HT-29 (cell line): ENCODE measurements at regions not wholly inside any gene's neighbourhood (a gene's known extent, or its start where the extent isn't known, plus 50 kb on each side); places are given as distances from the start of the nearest gene placed in this dataset.

Experiments used
- DNase-seq: peaks from one replicate; pipeline ENCODE4 v3.0.0-alpha.2; 2015; ENCODE audit warnings: low spot score

GRCh38 chr9:32698706-32699277 is 63.3 kb upstream of the TAF1L start:
- DNase-seq = no peak

GRCh38 chr9:32701321-32702022 is 66.0 kb upstream of the TAF1L start:
- no peak for DNase-seq

- DNase-seq = peak; percentile 12
Measured at GRCh38 chr9:32703635-32704034, 68.2 kb upstream of the TAF1L start.

GRCh38 chr9:32704343-32704742 is 68.9 kb upstream of the TAF1L start:
- DNase-seq = no peak

GRCh38 chr9:32705059-32705458 is 69.6 kb upstream of the TAF1L start:
- no peak for DNase-seq

- no peak for DNase-seq
Measured at GRCh38 chr9:32706004-32706724, 70.7 kb upstream of the TAF1L start.

- DNase-seq = no peak
Measured at GRCh38 chr9:32706725-32707100, 71.2 kb upstream of the TAF1L start.

- DNase-seq = no peak
Measured at GRCh38 chr9:32707326-32707725, 71.9 kb upstream of the TAF1L start.

GRCh38 chr9:32708480-32709150 is 73.1 kb upstream of the TAF1L start:
- DNase-seq = no peak

GRCh38 chr9:32709871-32710270 is 73.5 kb upstream of the TMEM215 start:
- no peak for DNase-seq

- no peak for DNase-seq
Measured at GRCh38 chr9:32716425-32716824, 66.9 kb upstream of the TMEM215 start.

- DNase-seq = no peak
Measured at GRCh38 chr9:32716955-32717543, 66.3 kb upstream of the TMEM215 start.

- no peak for DNase-seq
Measured at GRCh38 chr9:32722704-32723103, 60.6 kb upstream of the TMEM215 start.

GRCh38 chr9:32723789-32724325 is 59.5 kb upstream of the TMEM215 start:
- DNase-seq = no peak

- DNase-seq = no peak
Measured at GRCh38 chr9:32725066-32725860, 58.1 kb upstream of the TMEM215 start.

- no peak for DNase-seq
Measured at GRCh38 chr9:32728181-32728580, 55.2 kb upstream of the TMEM215 start.
